NCI-H82 treated with DMSO at 0.1 percent for 48 hours (cell line): ENCODE measurements at regions not wholly inside any gene's neighbourhood (a gene's known extent, or its start where the extent isn't known, plus 50 kb on each side); places are given as distances from the start of the nearest gene placed in this dataset.

Source experiments
- DNase-seq: peaks from one replicate; lab custom pipeline; 2025; ENCODE audit not compliant: unreplicated experiment; lab: John Stamatoyannopoulos, UW

DNA sequence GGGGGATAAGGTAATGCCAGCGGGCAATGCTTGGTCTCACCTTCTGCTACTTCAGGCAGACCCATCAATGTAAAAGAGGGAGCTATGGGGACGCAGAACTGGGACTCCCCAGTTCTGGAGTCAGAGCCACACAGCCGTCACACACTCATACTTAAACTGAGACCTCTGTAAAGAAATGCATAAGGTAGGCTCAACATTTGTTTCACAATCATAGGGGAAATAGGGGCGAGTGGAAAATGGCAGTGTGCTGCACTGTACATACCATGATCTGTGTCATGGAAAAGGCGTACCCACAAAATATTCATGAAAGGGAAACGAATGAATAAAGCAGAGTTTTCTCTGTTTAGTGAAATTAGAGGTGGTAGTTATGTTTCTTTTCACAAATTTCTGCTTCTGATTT, 318.0 kb upstream of the NPVF start:
- no peak for DNase-seq

DNA sequence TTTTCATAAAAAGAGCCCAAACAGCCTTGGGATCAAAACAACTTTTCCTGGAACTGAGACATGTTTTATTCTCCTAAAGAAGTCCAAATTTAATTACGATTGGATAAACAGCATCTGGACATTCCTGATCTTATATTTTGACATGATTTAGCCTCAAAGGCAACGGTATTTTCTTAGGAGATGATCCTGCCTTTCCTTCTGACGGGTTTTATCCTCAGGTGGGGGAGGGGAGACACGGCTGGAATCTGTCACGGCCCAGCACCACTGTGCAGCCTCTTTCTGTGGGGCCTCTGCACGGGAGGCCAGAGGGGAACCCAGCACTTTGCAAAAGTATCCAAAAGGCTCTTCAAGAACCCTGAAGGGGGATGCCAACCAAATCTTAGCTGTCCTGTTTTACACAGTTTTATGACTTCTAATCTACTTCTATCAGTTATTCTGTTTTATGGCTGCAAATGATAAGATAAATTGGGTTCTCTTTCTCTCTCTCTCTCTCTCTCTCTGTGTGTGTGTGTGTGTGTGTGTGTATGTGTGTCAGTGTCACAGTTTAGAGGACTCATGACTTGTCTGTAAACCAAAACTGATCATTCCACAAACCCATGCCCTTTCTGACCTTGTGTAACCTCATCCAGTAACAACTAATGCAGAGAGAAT, 321.1 kb upstream of the NPVF start:
- DNase-seq: peak; percentile 20

DNA sequence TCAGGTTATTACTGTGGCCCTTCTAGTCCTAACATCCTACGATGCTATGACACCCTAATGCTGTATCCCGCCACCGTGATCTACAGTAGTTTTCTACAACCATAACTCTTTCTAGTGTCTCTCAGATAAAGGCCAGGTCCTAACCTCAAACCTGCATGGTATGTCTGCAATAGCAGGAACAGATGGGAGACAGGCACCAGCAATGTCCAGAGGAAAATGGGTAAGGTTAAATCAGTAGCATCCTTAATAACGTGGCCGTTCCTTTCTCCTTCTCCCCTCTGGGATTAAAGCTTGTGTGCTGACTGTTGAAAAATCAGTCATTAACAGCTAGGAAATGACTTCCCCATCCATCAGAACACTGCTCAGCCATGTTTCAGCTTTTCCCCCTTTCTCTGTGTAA, 321.9 kb upstream of the NPVF start:
- DNase-seq: no peak

DNA sequence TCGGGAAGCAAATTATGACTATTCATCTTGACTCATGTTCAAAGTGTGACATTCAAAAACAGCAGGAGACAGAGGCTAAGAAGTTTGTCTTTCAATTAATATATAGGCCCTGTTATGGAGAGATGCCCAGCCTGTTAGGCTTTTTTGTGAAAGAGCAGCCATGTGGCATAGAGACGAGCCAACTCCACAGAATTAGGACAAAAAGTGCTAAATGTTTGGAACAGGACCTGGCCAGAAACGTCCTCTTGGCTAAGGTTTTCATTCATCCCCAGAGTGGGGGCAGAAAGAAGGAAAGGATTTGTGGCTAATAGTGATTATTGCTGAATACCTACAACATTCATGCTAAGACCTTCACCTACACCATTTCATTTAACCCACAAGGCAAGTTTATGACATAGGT, 324.7 kb upstream of the NPVF start:
- DNase-seq: no peak

DNA sequence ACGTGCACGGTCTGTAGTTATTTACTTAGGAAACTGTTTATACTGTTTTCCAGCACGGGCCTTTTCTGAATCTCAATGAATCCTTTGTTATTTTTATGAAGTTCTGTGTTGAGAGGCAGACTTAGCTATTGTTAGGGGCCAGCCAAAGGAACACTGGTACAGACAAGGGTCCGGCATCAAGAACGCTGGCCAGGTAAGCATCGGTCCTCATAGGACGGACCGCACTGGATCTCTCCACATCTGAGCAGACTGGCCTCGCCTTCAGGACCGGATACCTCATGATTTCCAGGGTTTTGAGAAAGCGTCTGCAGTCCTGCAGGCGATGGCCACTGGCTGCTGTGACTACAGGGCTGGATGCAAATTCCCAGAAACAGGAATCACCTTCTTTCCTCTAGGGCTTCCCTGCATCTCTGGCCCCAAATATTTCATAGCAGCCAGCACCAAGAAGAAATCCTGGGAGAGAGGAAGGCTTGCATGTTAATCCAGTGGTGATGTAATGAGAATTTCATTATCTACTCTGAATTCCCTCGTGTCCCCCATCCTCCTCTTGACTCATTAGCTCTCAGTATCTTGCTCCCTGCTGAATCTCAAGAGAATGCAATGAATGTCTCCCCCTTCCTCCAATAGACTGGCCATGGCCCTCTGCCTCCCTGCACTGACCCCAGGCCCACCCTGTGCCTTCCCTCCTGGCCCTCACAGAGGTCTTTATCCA, 325.4 kb upstream of the NPVF start:
- no peak for DNase-seq

DNA sequence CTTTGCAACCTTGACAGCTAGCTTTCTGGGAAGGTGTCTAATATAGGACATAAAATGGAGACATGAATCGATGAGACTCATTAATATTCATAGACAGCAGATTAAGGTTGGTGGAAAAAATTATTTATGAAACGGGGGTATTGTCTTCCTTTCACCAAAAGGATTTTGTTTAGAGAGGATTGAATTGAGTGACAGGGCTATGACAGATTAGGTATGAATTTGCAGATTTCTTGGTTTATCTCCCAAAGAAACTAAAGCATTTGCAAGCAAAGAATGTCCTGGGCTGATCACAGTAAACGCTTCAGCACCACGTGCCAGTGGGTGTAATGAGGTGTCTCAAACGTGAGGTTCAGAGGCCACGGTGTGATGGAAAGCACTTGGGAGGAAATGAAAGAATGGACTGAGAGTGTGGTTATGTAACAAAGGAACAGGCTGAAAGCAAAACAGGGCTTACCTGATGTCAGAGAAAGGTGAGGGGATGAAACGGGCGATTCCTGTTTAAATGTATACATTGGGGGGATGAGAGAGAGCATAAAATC, 329.2 kb upstream of the NPVF start:
- DNase-seq: peak; percentile 76

DNA sequence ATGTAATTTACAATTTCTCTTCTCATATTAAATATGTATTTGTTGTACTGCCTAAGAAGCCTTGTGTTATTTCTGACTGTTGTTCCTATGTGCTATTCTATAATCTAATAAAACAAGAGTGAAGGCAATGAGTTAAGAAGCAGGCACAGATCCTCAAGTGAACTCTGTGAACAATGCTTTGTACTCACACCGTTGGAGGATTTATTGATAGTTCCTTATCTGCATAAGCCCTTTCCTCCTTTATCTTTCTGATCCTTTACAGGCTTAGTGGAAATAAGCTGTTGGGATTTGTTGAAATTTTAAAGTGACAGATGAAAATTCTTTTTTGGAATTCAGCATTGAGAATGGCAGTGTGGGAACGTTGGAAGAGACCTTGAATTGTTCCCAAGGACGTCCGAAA, 329.6 kb upstream of the NPVF start:
- DNase-seq: peak; percentile 91

DNA sequence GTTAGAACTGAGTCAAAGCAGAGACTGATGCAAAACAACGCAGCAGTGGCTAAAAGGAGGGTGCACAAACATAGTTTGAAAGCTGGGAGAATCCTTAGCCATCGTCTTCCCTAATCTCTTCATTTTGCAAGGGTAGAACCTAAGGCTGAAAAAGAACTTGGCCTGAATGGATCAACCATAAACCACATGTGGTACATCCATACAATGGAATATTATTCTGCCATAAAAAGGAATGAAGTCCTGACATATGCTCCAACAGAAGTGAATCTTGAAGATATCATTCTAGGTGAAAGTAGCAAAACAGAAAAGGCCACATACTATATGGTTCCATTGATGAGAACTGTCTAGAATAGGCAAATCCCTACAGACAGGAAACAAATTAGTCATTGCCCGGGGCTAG, 330.3 kb upstream of the NPVF start:
- no peak for DNase-seq

DNA sequence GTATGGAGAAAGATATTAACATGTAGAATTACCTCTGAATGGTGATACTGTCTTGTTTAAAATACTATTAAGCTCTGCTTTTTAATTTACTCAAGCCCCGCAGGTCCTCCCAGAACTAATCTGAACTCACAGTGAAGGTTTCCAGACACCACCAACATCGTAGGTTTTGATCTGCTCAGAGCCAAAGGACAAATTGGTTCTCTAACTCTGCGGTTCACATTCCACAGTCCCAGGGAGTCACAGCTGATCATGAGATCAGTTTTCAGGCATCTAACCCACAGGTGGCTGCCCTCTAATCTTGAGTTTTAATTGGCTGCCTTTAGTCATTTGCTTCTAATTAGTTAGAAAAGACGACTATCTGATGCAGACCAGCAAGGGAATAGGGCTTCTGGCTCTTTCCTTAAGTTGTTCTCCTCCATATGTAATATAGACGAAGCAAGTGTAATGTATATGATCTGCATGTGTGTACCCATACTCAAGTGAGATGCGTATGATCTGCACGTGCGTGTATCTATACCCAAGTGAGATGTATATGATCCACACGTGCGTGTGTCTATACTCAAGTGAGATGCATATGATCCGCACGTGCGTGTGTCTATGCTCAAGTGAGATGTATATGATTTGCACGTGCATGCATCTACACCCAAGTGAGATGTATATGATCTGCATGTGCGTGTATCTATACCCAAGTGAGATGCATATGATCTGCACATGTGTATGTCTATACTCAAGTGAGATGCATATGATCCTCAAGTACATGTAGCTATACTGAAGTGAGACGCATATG, 331.5 kb upstream of the NPVF start:
- no peak for DNase-seq

DNA sequence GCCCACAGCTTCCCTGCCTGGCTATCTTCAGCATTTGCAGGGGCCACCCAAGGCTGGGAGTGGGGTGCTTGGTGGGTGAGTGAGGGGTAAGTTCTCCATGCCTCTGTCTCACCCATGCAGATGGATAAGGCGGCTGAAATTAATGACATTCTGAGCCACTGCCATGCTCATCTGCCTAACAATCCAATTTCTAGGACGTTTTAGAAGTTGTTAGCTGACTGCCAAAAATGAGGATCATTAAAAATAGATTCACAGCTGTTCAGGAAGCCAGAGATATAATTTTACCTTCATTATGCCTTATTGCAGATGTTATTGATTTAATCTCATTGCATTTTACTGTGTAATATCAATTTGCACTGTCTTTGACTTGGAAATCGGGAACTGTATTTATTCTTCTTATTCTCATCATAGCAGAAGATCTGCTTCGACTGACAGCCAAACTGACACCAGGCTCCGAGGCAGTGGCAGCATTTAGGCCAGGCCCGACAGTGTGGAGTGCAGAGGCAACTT, 334.4 kb upstream of the NPVF start:
- DNase-seq: peak; percentile 65

DNA sequence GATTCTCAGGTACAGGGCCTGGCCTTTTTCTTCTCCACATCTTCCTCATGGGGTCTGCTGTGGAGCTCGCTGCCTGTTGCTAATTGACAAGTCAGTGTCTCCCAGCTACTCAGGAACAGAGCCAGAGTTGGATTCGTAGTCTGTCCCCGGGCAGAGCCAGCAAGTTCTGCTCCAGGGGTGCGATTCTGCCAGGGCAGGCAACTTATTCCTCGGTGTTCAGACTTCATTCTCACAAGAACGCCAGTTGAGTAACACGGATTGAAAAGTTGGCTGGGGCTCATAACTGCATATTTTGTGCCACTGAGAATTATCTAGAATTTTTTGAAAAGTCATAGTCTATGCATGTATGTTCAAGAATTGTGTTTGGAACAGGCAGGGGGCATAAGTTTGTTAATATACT, 336.7 kb upstream of the NPVF start:
- no peak for DNase-seq

DNA sequence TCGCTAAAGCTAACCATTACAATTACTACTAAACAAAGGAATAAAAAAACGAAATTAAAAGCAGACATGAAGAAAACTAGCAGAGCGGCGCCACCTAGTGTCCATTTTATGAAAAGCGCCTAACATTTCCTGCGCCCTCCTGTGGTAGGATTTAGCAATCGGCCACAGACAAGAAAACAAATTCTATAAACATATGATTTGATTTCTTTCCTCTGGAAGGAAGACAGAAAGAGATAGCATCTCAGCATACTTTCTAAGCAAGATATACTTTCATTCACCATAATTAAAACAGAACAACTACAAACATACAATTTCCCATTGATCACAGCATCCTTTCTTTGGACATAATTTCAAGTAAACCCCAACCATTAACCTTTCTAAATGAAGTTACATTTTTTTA, 337.7 kb upstream of the NPVF start:
- peak; percentile 17 for DNase-seq

DNA sequence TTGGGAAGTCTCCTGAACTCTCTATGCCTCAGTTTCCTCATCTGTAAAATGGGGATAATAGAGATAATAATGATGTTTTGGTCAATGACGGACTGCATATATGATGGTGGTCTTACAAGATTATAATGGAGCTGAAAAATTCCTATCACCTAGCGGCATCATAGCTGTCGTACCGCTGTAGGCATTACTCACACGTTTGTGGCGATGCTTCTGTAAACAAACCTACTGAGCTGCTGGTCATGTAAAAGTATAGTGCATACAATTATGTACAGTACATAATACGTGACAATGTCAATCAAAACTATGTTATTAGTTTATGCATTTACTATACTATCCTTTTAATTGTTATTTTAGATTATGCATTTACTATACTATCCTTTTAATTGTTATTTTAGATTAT, 339.1 kb upstream of the NPVF start:
- no peak for DNase-seq

DNA sequence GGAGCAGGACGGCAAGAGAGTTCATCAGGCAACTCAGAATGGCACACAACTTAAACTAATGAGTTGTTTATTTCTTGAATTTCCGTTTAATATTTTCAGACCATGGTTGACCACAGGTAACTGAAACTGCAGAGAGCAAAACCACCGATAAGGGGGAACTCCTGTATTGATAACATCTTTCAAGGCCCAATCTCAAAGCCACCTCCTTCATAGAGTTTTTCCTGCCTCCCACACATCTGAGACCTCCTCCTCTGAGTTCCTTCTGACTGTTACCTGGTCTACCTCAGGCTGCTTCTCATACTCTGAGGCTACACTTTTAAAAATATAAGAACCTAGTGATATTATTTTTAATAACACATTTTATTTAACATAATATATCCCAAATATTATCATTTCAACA, 341.5 kb upstream of the NPVF start:
- DNase-seq: no peak

DNA sequence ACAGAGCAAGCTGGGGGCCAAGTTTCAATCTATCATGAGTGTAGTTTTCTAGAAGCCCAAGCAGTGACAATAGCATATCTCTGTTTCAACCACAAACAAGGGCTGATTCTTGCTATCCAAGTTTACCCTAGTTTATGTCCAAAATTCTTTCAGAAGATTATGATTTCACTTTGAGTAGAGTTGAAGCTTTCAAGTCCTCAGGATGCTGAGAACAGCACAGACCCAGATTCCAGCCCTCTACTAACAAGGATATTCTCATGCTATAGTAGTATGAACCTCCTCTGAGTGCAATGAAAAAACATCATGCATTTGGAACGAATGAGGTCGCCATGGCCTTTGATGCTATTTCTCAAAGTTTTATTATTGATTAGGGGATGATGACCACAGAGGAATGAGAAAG, 344.1 kb upstream of the NPVF start:
- no peak for DNase-seq

DNA sequence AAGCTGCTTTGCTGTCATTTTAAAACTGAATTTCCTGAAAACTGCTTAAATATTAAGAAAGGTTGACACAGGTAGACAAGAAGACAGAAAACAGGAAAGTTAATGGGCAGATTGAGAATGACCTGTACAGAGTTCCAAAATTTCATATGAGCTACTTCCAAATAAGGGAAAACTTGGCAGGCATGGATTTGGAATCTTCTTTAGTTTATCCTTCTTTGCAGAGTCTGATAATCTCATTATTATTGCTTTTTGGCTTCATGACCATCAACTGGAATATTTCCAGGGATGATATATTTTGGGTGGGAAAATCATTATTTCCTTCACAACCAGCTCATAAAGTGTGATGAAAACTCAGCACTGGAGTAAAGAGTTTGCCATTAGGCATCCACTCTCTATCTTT, 346.5 kb upstream of the NPVF start:
- DNase-seq: no peak

DNA sequence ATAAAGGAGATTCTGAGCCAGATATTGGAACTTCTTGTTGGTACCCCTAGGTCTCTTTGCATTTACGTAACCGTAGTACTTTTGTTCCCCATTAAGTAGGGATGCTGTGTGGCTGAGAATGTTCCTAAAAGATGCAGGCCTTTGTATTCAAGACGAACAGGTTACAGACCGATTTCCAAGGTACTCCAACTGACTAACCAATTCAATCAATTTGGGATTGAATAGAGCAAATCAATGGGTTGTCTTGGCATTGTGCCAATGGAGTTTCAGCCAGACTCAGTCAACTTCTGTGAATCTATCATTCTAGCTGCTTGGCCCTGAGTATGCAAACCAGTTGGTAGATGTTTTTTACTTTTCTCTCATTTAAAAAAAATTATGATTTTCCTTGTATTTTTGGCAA, 347.3 kb upstream of the NPVF start:
- DNase-seq: no peak

DNA sequence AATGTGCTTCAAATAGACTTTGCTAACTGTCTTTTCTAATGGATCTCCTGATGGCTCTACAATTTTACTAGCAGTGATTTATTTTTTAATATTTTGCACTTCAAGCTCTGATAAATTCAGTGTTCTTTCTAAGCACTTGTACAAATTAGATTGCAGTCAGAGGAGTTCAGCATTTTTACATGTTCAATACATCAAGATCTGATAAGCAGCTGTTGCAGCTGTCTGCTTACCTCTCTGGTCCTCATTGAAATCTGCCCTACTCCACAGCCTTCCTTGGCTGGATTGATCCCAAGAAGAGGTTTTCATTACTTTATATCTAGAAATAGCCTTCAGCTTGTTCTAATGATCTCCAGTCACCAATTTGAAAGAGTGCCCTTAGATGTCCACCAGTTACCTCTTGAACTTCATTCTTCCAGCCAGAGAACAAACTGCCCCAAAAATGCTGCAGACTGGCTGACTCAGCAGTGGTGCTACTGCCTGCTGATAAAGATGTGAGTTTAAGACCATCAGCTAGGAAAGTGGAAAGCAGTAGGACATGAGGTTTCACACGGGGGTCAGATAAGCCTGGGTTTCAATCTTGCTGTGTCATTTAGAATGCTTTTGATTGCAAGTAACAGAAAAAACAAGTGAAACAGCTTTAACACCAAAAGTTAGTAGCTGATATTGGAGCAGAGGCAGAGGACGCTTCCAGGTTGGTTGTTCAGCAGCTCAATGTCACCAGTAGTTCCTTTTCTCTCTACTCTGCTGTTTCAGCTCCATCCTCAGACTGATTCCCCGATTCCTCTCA, 350.9 kb upstream of the NPVF start:
- DNase-seq: peak; percentile 15

DNA sequence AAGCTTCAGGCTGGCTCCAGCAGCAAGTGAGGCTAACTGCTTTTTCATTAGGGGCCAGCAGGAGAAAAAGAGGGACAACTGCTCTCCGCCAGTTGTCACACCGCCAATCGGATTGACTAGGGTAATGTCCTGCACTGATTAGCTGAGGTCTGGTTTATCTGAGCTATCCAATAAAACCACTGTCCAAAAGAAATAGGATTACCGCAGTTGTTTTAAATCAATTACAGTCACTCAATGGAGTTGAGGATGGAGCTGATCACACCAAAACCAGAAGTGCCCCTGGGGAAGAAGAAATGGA, 351.4 kb upstream of the NPVF start:
- DNase-seq: peak; percentile 96

DNA sequence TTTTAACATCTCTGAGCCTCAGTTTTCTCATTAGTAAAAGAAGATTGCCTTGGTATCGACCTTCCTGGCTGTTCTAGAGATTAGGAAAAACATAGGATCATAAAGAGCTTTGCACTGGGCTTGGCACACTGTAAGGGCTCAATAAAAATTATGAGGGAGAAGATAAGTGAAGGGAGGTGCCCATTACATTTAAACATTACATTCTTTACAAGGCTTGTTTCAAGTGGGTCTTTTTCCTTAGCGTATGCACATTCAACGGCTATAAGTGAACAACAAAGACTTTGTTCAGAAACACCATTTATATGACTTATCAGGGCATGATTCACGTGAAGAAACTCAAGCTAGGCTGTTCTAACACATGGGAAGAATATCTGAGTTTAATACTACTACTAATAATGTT, 351.9 kb upstream of the NPVF start:
- no peak for DNase-seq

DNA sequence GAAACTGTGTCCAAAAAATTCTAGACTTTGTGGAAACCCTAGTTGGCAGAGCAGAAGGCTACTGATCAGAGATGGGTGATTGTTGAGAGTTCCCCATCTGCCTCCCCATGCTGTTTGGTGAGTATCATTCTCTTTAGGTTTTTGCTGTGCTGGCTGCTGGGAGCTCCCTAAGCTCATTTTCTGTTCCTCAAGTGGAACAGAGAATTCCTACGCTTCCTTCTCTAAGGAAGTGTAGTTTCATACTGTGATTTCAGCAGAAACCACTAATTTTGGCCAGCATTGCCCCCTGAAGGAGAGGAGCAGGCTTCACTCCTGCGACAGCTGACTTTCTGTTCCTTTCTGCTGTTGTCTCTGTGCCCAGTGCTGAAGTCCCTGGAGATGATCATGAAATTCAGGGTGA, 355.3 kb upstream of the NPVF start:
- no peak for DNase-seq
